HEK293 (cell line): ENCODE measurements at regions not wholly inside any gene's neighbourhood (a gene's known extent, or its start where the extent isn't known, plus 50 kb on each side); places are given as distances from the start of the nearest gene placed in this dataset.

Experiments used
- CTCF ChIA-PET: fragments of 350-600 bp; formaldehyde crosslinking; extraction: SDS; loops from one replicate; lab custom pipeline; 2021; ENCODE audit warnings: antibody characterized with exemption; lab: Yijun Ruan, JAX
- POLR2A ChIA-PET: fragments of 300-600 bp; formaldehyde crosslinking; extraction: SDS; loops from one replicate; lab custom pipeline; 2020; ENCODE audit warnings: antibody characterized with exemption, inconsistent platforms; lab: Yijun Ruan, JAX
- H3K27ac ChIP-seq: fragments of 200-500 bp; sonication (Bioruptor generic); 2 replicates; pipeline ENCODE4 v1.5.1; 2014; ENCODE audit warnings: low read depth, low read length, control low read depth, inconsistent platforms; ENCODE audit errors: extremely low read depth
- H3K36me3 ChIP-seq, 2 experiments: fragments of 200-500 bp in 1 of 2; sonication (Bioruptor generic) in 1 of 2; 1 replicate in 1 of 2; 2 replicates in 1 of 2; pipeline ENCODE4 v1.5.1; 2014 to 2017; ENCODE audit warnings: inconsistent platforms in 2 of 2, low read length in 2 of 2; ENCODE audit not compliant: control insufficient read depth in 2 of 2, insufficient read depth in 1 of 2
- H3K4me1 ChIP-seq: fragments of 200-500 bp; sonication (Bioruptor generic); 2 replicates; pipeline ENCODE4 v1.5.1; 2014; ENCODE audit warnings: mild to moderate bottlenecking, low read length, inconsistent platforms; ENCODE audit not compliant: control insufficient read depth, insufficient read depth
- H3K4me3 ChIP-seq: 2 replicates; pipeline ENCODE4 v1.5.1; 2011; ENCODE audit warnings: low read depth, mild to moderate bottlenecking, control low read depth, low read length, moderate library complexity
- H3K9me3 ChIP-seq: fragments of 200-500 bp; sonication (Bioruptor generic); 2 replicates; pipeline ENCODE4 v1.5.1; 2014; ENCODE audit warnings: low read depth, low read length, inconsistent platforms; ENCODE audit not compliant: control insufficient read depth, insufficient read depth
- GLIS1 ChIP-seq: fragments of 450-650 bp; formaldehyde crosslinking; IDR thresholded peaks from 2 replicates; pipeline ENCODE4 v1.5.1; 2016; ENCODE audit warnings: missing biosample characterization, missing genetic modification characterization
- HOXD13 ChIP-seq: sonication (generic); formaldehyde crosslinking; IDR thresholded peaks from 2 replicates; pipeline ENCODE4 v1.8.0; 2022; ENCODE audit warnings: missing genetic modification reagents, borderline replicate concordance
- KLF8 ChIP-seq: fragments of 450-650 bp; formaldehyde crosslinking; IDR thresholded peaks from 2 replicates; pipeline ENCODE4 v1.5.1; 2016; ENCODE audit warnings: missing biosample characterization, missing genetic modification characterization
- MYNN ChIP-seq: fragments of 450-650 bp; formaldehyde crosslinking; IDR thresholded peaks from 2 replicates; pipeline ENCODE4 v1.5.1; 2016; ENCODE audit warnings: missing biosample characterization, missing genetic modification characterization, borderline replicate concordance
- MZF1 ChIP-seq: fragments of 450-650 bp; formaldehyde crosslinking; IDR thresholded peaks from 2 replicates; pipeline ENCODE4 v1.5.1; 2017; ENCODE audit warnings: missing biosample characterization, missing genetic modification characterization, borderline replicate concordance
- PRDM4 ChIP-seq: fragments of 450-650 bp; formaldehyde crosslinking; IDR thresholded peaks from 2 replicates; pipeline ENCODE4 v1.5.1; 2017; ENCODE audit warnings: missing biosample characterization, missing genetic modification characterization
- YY1 ChIP-seq: fragments of 450-650 bp; formaldehyde crosslinking; IDR thresholded peaks from 2 replicates; pipeline ENCODE4 v1.5.1; 2018; ENCODE audit warnings: missing biosample characterization, missing genetic modification characterization
- ZNF155 ChIP-seq: fragments of 450-650 bp; formaldehyde crosslinking; IDR thresholded peaks from 2 replicates; pipeline ENCODE4 v1.5.1; 2016; ENCODE audit warnings: missing biosample characterization, missing genetic modification characterization
- ZNF23 ChIP-seq: fragments of 450-650 bp; formaldehyde crosslinking; IDR thresholded peaks from 2 replicates; pipeline ENCODE4 v1.5.1; 2016; ENCODE audit warnings: missing biosample characterization, missing genetic modification characterization, borderline replicate concordance
- ZNF239 ChIP-seq: fragments of 450-650 bp; formaldehyde crosslinking; IDR thresholded peaks from 2 replicates; pipeline ENCODE4 v1.5.1; 2016; ENCODE audit warnings: missing biosample characterization, missing genetic modification characterization
- ZNF266 ChIP-seq: fragments of 450-650 bp; formaldehyde crosslinking; IDR thresholded peaks from 2 replicates; pipeline ENCODE4 v1.5.1; 2016; ENCODE audit warnings: missing biosample characterization, missing genetic modification characterization, low read depth
- ZNF311 ChIP-seq: fragments of 450-650 bp; formaldehyde crosslinking; IDR thresholded peaks from 2 replicates; pipeline ENCODE4 v1.5.1; 2017; ENCODE audit warnings: missing biosample characterization, missing genetic modification characterization, borderline replicate concordance
- ZNF366 ChIP-seq: fragments of 450-650 bp; formaldehyde crosslinking; conservative IDR thresholded peaks from 2 replicates; pipeline ENCODE4 v1.5.1; 2016; ENCODE audit warnings: missing biosample characterization, missing genetic modification characterization
- ZNF449 ChIP-seq: fragments of 450-650 bp; formaldehyde crosslinking; IDR thresholded peaks from 2 replicates; pipeline ENCODE4 v1.5.1; 2017; ENCODE audit warnings: missing biosample characterization, mild to moderate bottlenecking, missing genetic modification characterization, moderate library complexity
- ZNF510 ChIP-seq: fragments of 450-650 bp; formaldehyde crosslinking; IDR thresholded peaks from 2 replicates; pipeline ENCODE4 v1.5.1; 2018; ENCODE audit warnings: mild to moderate bottlenecking, missing genetic modification characterization, missing biosample characterization; ENCODE audit not compliant: insufficient replicate concordance
- ZNF561 ChIP-seq: fragments of 450-650 bp; IDR thresholded peaks from 2 replicates; pipeline ENCODE4 v1.5.1; 2018; ENCODE audit warnings: missing biosample characterization, missing genetic modification characterization, borderline replicate concordance
- ZNF624 ChIP-seq: fragments of 450-650 bp; formaldehyde crosslinking; IDR thresholded peaks from 2 replicates; pipeline ENCODE4 v1.5.1; 2017; ENCODE audit warnings: missing biosample characterization, missing genetic modification characterization
- ZNF704 ChIP-seq: fragments of 450-650 bp; formaldehyde crosslinking; IDR thresholded peaks from 2 replicates; pipeline ENCODE4 v1.5.1; 2016; ENCODE audit warnings: missing biosample characterization, missing genetic modification characterization
- ZNF768 ChIP-seq: fragments of 450-650 bp; formaldehyde crosslinking; IDR thresholded peaks from 2 replicates; pipeline ENCODE4 v1.5.1; 2018; ENCODE audit warnings: missing biosample characterization, mild to moderate bottlenecking, missing genetic modification characterization
- TF ChIP-seq, protein P1 (sequence below): fragments of 450-650 bp; formaldehyde crosslinking; IDR thresholded peaks from 2 replicates; pipeline ENCODE4 v1.5.1; 2016; ENCODE audit warnings: missing biosample characterization, missing genetic modification characterization
- TF ChIP-seq, protein P2 (sequence below): fragments of 450-650 bp; formaldehyde crosslinking; IDR thresholded peaks from 2 replicates; pipeline ENCODE4 v1.5.1; 2016; ENCODE audit warnings: missing biosample characterization, missing genetic modification characterization

GRCh38 chr4:26035921-26036320 is 121.9 kb downstream of the SMIM20 start (continued):
- TF ChIP-seq PRDM4 = no peak
- TF ChIP-seq ZNF768 = no peak
- TF ChIP-seq, all 188 proteins: peak for 0

GRCh38 chr4:26039639-26040359 is 125.8 kb downstream of the SMIM20 start:
- Histone ChIP-seq H3K9me3 (no peaks in the 10 kb centered on the region), H3K27ac (no peak overlapping the region), H3K4me1 (no peaks in the 10 kb centered on the region), H3K4me3 (no peak overlapping the region)
- POLR2A ChIA-PET = no interaction called here
- TF ChIP-seq ZNF366 (no peak), ZNF239 (tag by site-specific recombination) (no peak), ZNF266 (tag by site-specific recombination) (no peak), ZNF561 (tag by site-specific recombination) (no peak), KLF8 (tag by site-specific recombination) (no peak), HOXD13 (no peak), ZNF155 (tag by site-specific recombination) (no peak)
- TF ChIP-seq, all 188 proteins: peak for 0
- CTCF ChIA-PET = interaction anchor here (0.7 kb wide), 1 partner anchor 371 kb away, joined by 4 read pairs; no protein-coding TSS in a partner anchor
- no peaks in the 10 kb centered on the region for H3K36me3 ChIP-seq

GRCh38 chr4:26044524-26044923 is 130.5 kb downstream of the SMIM20 start:
- Histone ChIP-seq H3K4me3 (no peak overlapping the region), H3K36me3 (no peaks in the 10 kb centered on the region), H3K9me3 (no peaks in the 10 kb centered on the region), H3K4me1 (no peaks in the 10 kb centered on the region), H3K27ac (no peak overlapping the region)
- TF ChIP-seq ZNF311 = no peak
- no peak for TF ChIP-seq MZF1
- TF ChIP-seq, protein P1, sequence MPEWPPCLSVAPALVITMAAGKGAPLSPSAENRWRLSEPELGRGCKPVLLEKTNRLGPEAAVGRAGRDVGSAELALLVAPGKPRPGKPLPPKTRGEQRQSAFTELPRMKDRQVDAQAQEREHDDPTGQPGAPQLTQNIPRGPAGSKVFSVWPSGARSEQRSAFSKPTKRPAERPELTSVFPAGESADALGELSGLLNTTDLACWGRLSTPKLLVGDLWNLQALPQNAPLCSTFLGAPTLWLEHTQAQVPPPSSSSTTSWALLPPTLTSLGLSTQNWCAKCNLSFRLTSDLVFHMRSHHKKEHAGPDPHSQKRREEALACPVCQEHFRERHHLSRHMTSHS = no peak
- TF ChIP-seq ZNF23 (tag by site-specific recombination) = no peak
- no peak for TF ChIP-seq GLIS1 (tag by site-specific recombination)
- TF ChIP-seq MYNN (tag by site-specific recombination) = no peak
- TF ChIP-seq ZNF704 (tag by site-specific recombination) = no peak
- no peak for TF ChIP-seq YY1
- no peak for TF ChIP-seq ZNF624
- no peak for TF ChIP-seq ZNF449
- TF ChIP-seq ZNF510 (tag by site-specific recombination) = no peak
- TF ChIP-seq, protein P2, sequence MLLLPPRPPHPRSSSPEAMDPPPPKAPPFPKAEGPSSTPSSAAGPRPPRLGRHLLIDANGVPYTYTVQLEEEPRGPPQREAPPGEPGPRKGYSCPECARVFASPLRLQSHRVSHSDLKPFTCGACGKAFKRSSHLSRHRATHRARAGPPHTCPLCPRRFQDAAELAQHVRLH (tag by site-specific recombination) = no peak
- ChIA-PET CTCF (interaction anchor here (0.9 kb wide), 1 partner anchor 57 kb away, joined by 3 read pairs; no protein-coding TSS in a partner anchor), POLR2A (no interaction called here)
